ENCODE measurements at regions not wholly inside any gene's neighbourhood (a gene's known extent, or its start where the extent isn't known, plus 50 kb on each side); places are given as distances from the start of the nearest gene placed in this dataset.
"Not testable (repeated sequence)": the region's sequence is repeated elsewhere in the genome, so short reads cannot be mapped to it uniquely, and the experiment has no call there.

DNA sequence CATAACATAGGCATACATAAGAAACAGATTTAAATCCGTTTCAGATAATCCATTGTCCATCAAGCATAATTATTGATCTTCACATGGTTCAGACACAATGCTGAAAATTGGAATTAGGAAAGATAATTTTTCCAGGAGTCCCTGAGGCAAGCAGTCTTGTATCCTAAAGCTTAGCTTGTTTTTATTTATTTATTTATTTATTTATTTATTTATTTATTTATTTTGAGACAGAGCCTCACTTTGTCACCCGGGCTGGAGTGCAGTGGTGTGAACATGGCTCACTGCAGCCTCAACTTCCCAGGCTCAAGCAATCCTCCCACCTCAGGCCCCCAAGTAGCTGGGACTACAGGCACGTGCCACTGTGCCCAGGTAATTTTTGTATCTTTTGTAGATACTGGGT lies 89.7 kb upstream of the USP25 start:
- DNase-seq, result not testable (repeated sequence)

DNA sequence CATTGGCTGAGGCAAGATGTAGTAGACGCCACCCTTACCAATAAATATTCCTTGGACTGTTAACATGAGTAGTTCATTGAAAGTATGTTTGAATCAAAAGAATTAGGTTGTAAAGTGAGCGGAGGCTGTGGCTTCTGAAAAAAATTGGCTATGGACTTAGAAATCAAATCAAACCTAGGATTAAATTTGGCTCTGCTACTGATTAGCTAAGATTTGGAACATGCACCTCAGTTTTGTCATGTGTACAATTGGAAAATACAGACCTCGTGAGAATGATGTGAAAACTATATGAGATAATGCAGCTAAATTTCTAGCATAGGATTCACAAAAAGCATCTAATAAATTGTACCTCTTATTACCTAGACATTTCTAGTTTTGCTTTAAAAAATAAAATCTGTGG lies 85.3 kb upstream of the USP25 start:
- DNase-seq, result no peak

DNA sequence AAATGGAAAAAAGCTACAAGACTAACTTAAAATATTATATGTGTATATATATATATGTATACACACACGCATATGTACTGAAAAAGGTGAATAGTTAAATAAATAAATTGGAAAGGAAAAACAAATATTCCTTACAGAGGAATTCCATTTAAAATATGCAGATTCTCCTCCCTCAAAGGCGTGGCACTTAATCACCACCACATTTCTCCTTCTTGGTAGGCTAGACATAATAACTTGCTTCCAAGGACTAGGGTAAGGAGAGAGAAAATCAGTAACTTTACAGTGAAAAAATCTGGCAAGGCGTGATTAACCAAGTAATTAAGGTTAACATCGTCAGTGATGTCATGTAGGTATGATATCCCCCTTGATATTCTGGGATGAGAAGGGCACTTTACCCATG lies 84.0 kb upstream of the USP25 start:
- no peak for DNase-seq

DNA sequence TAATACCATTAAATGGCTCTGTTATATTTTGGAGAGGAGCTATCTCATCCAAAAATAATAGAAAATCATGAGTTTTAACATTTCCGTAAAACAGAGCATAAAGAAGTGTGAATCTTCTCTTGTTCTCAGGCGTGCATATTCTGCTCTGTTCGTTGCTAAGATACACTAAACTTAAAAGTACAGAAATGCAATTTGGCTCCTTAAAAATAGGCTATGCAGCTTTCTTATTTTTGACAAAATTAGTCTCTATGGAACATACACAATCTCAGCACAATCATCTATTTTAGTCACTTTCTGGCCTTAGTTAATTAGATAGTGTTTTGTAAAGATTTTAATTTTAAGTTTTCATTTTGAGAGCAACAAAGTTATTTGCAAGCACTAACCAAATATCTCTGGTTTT lies 79.0 kb upstream of the USP25 start:
- DNase-seq, result no peak

DNA sequence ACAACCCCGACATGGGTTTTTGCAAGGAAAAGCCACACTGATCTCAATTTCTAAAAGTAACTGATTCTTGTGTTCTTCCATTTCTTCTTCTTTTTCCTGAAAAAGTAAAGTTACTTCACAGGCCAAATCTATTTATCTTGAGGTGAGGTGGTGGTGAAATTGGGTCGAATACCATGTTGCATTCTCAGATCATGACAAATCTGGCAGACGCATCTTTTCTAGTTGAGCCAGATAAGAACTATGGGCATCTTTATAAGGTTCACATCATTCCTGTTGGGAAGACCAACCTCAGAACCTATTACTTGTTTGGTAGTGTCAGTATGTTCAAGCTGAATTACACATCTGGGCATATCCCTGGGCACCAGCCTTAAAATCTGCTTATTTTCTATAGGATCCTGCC lies 78.6 kb upstream of the USP25 start:
- no peak for DNase-seq

DNA sequence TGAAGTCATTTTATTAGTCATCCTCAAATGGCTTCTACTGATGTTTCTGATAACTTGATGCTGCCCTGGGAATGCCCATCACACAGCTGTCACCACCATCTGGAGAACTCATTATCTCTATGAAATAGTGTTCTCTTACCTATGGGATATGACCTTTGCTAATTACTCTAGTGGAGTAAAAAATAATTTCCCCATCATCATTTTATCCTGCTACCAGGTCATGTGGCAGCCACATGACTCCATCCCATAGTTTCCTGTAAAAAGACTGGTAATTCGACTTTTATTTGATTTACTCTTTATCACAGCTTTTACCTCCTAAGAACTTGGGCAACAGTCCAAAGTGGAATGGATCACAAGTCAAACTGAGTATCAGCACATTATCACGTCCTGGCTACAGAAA lies 76.1 kb upstream of the USP25 start:
- no peak for DNase-seq

DNA sequence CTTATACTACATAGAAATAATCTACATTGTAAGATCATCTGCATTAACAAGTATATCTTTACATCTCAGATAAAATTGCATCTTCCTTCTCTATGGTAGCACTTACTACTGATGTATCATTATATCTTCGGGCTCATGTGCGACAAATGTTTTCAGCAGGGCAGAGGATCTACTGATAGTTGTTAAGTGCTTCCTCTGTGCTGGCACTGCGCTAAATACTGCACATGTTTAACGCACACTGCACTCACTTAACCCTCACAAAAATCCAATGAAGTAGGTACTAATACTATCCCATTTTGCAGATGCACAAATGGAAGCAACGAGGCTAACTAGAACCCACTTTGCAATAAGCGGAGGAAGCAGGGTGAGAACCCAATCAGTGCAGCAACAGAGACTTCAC lies 75.6 kb upstream of the USP25 start:
- no peak for DNase-seq

DNA sequence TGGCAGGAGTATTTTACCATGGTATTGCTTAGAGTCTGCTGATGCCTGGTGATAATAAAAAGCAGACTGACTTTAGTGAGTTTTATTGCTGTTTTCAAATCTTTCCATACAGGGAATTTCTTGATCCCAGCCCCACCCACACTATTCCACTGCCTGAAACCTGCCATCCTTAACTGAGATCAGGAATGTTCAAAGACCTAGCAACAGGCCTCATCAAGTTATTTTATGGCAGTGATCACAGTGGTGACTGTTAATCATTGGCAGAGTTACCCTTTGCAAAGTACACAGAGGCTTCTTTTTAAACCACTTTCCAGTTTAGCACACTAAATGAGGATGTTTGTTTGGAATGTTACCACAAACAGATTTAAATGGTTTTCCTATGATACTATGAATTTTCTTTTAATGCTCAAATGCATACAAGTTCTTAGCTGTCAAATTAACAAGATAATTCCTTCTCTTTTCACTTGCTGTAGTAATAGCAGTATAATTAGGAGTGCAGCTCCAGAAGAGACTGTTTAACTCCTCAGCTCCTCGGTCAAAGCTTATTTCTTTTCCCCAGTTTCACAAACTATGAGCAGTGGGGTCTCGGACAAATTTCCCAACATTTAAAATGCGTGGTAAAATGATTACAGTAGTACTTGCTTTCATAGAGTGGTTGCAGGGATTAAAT lies 69.9 kb upstream of the USP25 start:
- DNase-seq, result no peak

DNA sequence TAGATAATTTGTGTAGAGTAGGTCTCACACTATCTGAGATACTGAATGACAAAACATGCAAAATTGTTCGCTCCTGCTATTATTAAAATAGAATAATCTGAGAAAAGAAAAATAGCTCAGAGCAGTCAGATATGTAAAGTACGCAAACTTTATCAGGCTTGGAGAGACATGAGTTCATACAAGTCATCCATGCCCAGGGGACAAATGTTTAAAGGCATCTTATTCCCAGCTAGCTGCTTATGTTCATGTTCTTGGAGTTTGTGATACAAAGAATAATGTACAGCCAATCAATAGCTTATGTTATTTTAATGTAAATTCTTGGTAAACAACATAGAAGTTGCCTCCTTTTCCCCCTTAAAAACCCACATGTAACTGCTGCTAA lies 69.4 kb upstream of the USP25 start:
- DNase-seq, result no peak

DNA sequence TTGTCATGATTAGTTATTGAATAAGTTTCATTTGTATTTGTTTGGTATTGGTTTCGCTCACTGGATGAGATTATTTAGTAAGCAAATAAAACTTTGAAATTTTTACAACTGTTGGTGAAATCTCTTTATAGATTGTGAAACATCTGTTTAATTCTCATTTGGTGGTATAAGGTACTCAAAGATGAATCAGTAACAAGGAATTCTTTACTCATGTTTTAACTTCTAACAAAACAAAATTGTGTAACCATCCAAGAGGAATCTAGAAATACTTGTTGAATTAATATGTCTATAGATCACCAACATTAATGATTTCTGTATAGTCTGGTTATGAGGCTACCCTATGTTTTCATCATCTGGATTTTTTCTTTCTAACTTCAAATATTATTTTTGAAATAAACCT lies 62.8 kb upstream of the USP25 start:
- no peak for DNase-seq

DNA sequence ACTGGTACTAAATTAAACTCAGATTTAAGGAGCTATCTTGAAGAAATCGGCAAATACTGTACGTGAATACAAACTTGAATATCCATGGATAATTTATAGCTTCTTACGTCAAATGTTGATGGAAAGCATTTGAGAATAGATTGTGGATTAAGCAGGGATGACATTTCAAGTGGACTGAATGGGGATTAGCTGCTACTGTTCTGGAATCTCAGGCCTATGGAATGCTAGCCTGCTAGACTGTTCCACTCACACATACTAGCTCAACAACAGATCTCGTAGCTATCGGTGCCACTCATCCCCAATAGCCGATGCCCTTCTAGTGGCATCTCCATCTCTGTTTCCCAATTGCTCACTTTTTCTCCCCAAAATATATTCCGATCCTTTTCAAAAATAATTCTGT lies 62.0 kb upstream of the USP25 start:
- DNase-seq, result no peak

DNA sequence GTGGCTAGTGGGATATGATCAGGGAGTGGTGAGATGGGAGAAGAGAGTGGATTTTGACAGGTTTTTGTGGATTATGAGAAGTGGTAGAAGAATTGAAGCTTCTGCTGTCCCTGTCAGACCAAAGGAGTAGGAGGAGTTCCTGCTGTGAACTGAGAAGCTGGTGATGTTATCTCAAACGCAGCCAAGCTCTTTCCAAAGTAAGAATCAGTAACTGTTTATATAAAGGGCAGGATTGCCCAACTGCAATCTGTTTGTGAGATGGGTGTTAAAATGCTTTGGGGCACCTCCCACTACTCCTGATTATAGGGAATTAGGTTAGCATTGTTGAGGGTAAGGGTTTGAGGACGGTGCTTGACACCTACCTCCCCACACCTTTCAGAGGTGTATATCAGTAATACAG lies 60.5 kb upstream of the USP25 start:
- DNase-seq, result no peak

DNA sequence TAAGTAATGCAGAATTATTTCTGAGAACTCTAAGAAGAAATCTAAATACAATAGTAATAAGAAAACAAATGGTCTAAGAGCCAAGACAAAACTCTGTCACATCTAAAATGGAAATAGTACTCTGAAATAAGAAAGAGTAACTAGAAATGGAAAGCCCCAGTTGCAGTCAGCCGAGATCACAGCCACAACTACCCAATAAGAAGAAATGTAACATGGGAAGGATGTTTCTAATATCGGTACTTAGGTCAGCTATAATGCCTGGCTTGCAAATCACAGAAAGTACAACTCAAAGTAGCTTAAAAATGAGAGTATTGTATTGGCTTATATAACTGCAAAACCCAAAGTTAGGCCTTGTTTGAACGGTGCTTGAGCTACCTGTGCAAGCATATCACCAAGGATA lies 58.6 kb upstream of the USP25 start:
- DNase-seq, result no peak

DNA sequence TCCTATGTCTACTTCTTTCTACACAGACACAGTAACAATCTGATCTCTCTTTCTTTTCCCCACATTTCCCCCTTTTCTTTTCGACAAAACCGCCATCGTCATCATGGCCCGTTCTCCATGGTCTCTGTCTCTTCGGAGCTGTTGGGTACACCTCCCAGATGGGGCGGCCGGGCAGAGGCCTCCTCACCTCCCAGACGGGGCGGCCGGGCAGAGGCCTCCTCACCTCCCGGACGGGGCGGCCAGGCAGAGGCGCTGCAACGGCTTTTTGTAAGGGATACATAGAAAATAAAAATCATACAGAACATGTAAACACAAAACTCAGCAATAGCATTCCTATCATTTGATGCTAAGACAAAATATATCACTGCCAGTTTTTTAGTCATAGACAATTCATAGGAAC lies 57.2 kb upstream of the USP25 start:
- not testable (repeated sequence) for DNase-seq

DNA sequence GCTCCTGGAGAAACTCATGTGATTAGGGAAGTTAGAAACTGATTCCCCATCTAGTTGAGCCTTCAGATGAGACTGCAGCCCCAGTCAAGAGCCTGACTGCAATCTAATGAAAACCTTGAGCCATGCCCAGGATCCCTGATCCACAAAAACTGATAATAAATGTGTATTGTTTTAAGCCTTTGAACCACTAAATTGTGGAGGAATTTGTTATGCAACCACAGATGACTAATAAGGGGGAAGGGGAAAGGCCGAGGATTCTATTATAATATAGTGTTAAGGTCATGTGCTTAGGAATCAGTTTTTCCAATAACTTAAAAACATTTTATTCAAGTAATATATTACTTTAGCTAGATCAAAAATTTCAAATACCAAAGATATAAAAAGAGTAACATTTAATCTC lies 52.8 kb upstream of the USP25 start:
- DNase-seq, result no peak

DNA sequence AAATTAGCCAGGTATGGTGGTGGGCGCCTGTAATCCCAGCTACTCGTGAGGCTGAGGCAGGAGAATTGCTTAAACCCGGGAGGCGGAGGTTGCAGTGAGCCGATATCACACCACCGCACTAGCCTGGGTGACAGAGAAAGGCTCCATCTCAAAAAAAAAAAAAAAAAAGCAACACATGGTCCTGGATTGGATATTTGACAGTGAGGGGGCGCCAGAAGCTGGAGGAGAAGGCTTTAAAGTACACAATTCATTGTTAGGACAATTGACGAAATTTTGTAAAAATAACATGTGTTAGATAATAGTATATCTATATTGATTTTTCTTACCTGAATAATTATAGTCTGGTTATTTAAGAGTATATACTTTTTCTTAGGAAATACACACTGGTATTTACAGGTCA lies 50.2 kb upstream of the USP25 start:
- no peak for DNase-seq
